ENCODE measurements at regions not wholly inside any gene's neighbourhood (a gene's known extent, or its start where the extent isn't known, plus 50 kb on each side); places are given as distances from the start of the nearest gene placed in this dataset.
"Not testable (repeated sequence)": the region's sequence is repeated elsewhere in the genome, so short reads cannot be mapped to it uniquely, and the experiment has no call there.

DNA sequence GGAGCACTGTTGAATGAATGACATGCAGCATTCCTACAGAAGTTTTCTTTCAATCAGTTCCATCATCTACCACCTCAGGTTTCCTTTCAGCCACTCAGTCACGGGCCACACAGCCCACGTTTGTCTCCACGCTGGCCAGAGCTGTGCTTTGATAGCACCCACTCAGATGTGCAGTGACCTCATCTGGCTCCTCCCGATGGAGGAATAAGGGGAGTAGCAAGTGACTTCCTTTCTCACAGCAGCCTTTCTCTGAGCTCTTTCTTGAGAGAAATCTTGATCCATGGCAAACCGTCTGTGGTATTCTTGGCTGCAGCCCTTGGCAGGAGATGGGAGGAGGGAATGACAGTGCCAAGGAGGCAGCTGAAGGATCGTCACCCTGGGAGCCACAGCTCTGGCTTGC lies 62.4 kb downstream of the HOXC4 start:
- H2BK15ac ChIP-seq (ENCODE audit: low read length); H3K27ac ChIP-seq (replicated peaks; ENCODE audit: low read length); H3K14ac ChIP-seq (ENCODE audit: low read length); H2AK5ac ChIP-seq (ENCODE audit: low read depth, low read length); H3K9me3 ChIP-seq (replicated peaks in 1 of 2; ENCODE audit: control insufficient read depth in 2 of 2, insufficient read depth in 1 of 2, low read depth in 1 of 2, low read length in 2 of 2); H2BK120ac ChIP-seq (ENCODE audit: low read depth, low read length); H2BK5ac ChIP-seq (ENCODE audit: low read length); DNase-seq (ENCODE audit: low spot score); H3K4me1 ChIP-seq (ENCODE audit: control insufficient read depth in 2 of 2, insufficient read depth in 1 of 2, low read depth in 1 of 2, low read length in 2 of 2); H2AFZ ChIP-seq (ENCODE audit: low read length); H3K9ac ChIP-seq (ENCODE audit: low read depth, low read length, poor library complexity); H4K91ac ChIP-seq (ENCODE audit: low read depth, low read length, poor library complexity); H3K4me3 ChIP-seq (ENCODE audit: low read length in 2 of 2); H3K18ac ChIP-seq (ENCODE audit: low read length); H3K4ac ChIP-seq (ENCODE audit: low read length); H3K79me1 ChIP-seq (ENCODE audit: low read depth, low read length); H3K36me3 ChIP-seq (replicated peaks in 1 of 2; ENCODE audit: control insufficient read depth in 2 of 2, insufficient read depth in 2 of 2, low read length in 2 of 2); H4K8ac ChIP-seq (ENCODE audit: low read depth, low read length); H3K23ac ChIP-seq (ENCODE audit: low read depth, low read length, poor library complexity); H3K4me2 ChIP-seq (ENCODE audit: insufficient read depth, low read length, poor library complexity, severe bottlenecking); H2BK12ac ChIP-seq (ENCODE audit: low read length): not testable (repeated sequence)
- WGBS, 2 donors (ENCODE audit: extremely low coverage in 2 of 2, insufficient read length in 2 of 2, insufficient replicate concordance in 1 of 2), result no CpG with 5 or more reads among the region's 6 CpGs
- peaks cover 0 to 30% (median 11%) of the 10 kb centered on the region in 3 experiments for H3K27me3 ChIP-seq (ENCODE audit: control insufficient read depth in 3 of 3, insufficient read depth in 3 of 3, low read depth in 1 of 3, low read length in 3 of 3)

DNA sequence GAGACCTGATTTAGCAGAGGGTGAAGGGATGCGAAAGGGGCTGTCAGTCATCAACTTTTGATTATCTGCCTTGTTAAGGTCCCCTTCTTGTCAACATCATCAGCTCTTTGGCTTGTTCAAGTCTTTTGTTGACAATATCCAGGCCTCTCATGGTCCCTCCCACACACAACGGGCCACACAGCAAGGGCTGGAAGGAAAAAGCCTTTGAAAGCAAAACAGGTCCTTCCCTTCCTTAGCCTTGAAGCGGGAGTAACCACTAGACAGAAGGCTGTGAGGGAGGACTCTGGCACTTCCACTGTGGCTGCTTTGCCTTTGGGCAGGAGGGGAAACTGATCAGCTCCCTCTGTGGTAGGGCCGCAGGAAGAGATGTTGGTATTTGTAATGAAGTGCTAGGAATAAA lies 63.8 kb downstream of the HOXC4 start:
- not testable (repeated sequence) for H3K9me3 ChIP-seq (replicated peaks in 1 of 2; ENCODE audit: control insufficient read depth in 2 of 2, insufficient read depth in 1 of 2, low read depth in 1 of 2, low read length in 2 of 2); H2AK5ac ChIP-seq (ENCODE audit: low read depth, low read length); H3K9ac ChIP-seq (ENCODE audit: low read depth, low read length, poor library complexity); H2AFZ ChIP-seq (ENCODE audit: low read length); H2BK5ac ChIP-seq (ENCODE audit: low read length); H3K36me3 ChIP-seq (replicated peaks in 1 of 2; ENCODE audit: control insufficient read depth in 2 of 2, insufficient read depth in 2 of 2, low read length in 2 of 2); H3K27ac ChIP-seq (replicated peaks; ENCODE audit: low read length); H3K79me1 ChIP-seq (ENCODE audit: low read depth, low read length); H2BK12ac ChIP-seq (ENCODE audit: low read length); H4K8ac ChIP-seq (ENCODE audit: low read depth, low read length); H3K4me2 ChIP-seq (ENCODE audit: insufficient read depth, low read length, poor library complexity, severe bottlenecking); H2BK120ac ChIP-seq (ENCODE audit: low read depth, low read length); H3K23ac ChIP-seq (ENCODE audit: low read depth, low read length, poor library complexity); DNase-seq (ENCODE audit: low spot score); H3K4me1 ChIP-seq (ENCODE audit: control insufficient read depth in 2 of 2, insufficient read depth in 1 of 2, low read depth in 1 of 2, low read length in 2 of 2); H2BK15ac ChIP-seq (ENCODE audit: low read length); H3K18ac ChIP-seq (ENCODE audit: low read length); H3K4ac ChIP-seq (ENCODE audit: low read length); H3K14ac ChIP-seq (ENCODE audit: low read length); H4K91ac ChIP-seq (ENCODE audit: low read depth, low read length, poor library complexity); H3K4me3 ChIP-seq (ENCODE audit: low read length in 2 of 2)
- no CpG with 5 or more reads among the region's 4 CpGs for WGBS, 2 donors (ENCODE audit: extremely low coverage in 2 of 2, insufficient read length in 2 of 2, insufficient replicate concordance in 1 of 2)
- peaks cover 0 to 40% (median 18%) of the 10 kb centered on the region in 3 experiments for H3K27me3 ChIP-seq (ENCODE audit: control insufficient read depth in 3 of 3, insufficient read depth in 3 of 3, low read depth in 1 of 3, low read length in 3 of 3)

GRCh38 chr12:54119082-54119481 lies 65.4 kb downstream of the HOXC4 start:
- peaks cover 0 to 50% (median 27%) of the 10 kb centered on the region in 3 experiments for H3K27me3 ChIP-seq (ENCODE audit: control insufficient read depth in 3 of 3, insufficient read depth in 3 of 3, low read depth in 1 of 3, low read length in 3 of 3)
- no CpG with 5 or more reads among the region's 1 CpG for WGBS, 2 donors (ENCODE audit: extremely low coverage in 2 of 2, insufficient read length in 2 of 2, insufficient replicate concordance in 1 of 2)
- not testable (repeated sequence) for H3K9ac ChIP-seq (ENCODE audit: low read depth, low read length, poor library complexity)

DNA sequence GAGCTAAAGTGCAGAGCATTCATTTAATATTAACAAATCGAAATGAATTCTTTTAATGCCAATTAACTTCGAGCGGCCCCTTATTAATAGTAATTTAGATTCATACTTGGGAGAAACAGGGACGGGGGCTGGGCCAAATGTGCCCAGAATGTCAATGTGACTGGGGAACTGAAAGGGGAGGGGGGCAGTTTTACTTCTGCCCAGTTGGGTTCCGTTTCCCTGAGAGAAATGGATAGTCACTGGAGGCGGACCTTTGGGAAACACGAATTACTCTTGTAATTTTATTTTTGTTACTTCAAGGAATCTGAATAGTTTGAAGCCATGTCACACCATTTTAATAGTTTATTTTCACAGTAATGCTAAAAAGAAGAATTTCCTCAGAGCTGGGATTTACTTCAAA lies 64.8 kb downstream of the SMUG1 start:
- not testable (repeated sequence) for H4K91ac ChIP-seq (ENCODE audit: low read depth, low read length, poor library complexity); H3K27ac ChIP-seq (replicated peaks; ENCODE audit: low read length); H3K9me3 ChIP-seq (replicated peaks in 1 of 2; ENCODE audit: control insufficient read depth in 2 of 2, insufficient read depth in 1 of 2, low read depth in 1 of 2, low read length in 2 of 2); H2BK5ac ChIP-seq (ENCODE audit: low read length); H3K4me3 ChIP-seq (ENCODE audit: low read length in 2 of 2); H2AK5ac ChIP-seq (ENCODE audit: low read depth, low read length); H3K79me1 ChIP-seq (ENCODE audit: low read depth, low read length); H3K4me2 ChIP-seq (ENCODE audit: insufficient read depth, low read length, poor library complexity, severe bottlenecking); H2BK12ac ChIP-seq (ENCODE audit: low read length); H2BK120ac ChIP-seq (ENCODE audit: low read depth, low read length); H4K8ac ChIP-seq (ENCODE audit: low read depth, low read length); H3K23ac ChIP-seq (ENCODE audit: low read depth, low read length, poor library complexity); H2BK15ac ChIP-seq (ENCODE audit: low read length); H3K9ac ChIP-seq (ENCODE audit: low read depth, low read length, poor library complexity); DNase-seq (ENCODE audit: low spot score); H3K18ac ChIP-seq (ENCODE audit: low read length); H3K4ac ChIP-seq (ENCODE audit: low read length); H3K14ac ChIP-seq (ENCODE audit: low read length); H2AFZ ChIP-seq (ENCODE audit: low read length); H3K36me3 ChIP-seq (replicated peaks in 1 of 2; ENCODE audit: control insufficient read depth in 2 of 2, insufficient read depth in 2 of 2, low read length in 2 of 2)
- no CpG with 5 or more reads among the region's 7 CpGs for WGBS, 2 donors (ENCODE audit: extremely low coverage in 2 of 2, insufficient read length in 2 of 2, insufficient replicate concordance in 1 of 2)
- H3K4me1 ChIP-seq (ENCODE audit: control insufficient read depth in 2 of 2, insufficient read depth in 1 of 2, low read depth in 1 of 2, low read length in 2 of 2), result peaks cover 0 to 16% of the 10 kb centered on the region in 2 donors
- peaks cover 17 to 72% (median 53%) of the 10 kb centered on the region in 3 experiments for H3K27me3 ChIP-seq (ENCODE audit: control insufficient read depth in 3 of 3, insufficient read depth in 3 of 3, low read depth in 1 of 3, low read length in 3 of 3)

More at GRCh38 chr12:54119082-54119481, 65.4 kb downstream of the HOXC4 start:
- not testable (repeated sequence) for H2BK15ac ChIP-seq (ENCODE audit: low read length); H3K27ac ChIP-seq (replicated peaks; ENCODE audit: low read length); H4K91ac ChIP-seq (ENCODE audit: low read depth, low read length, poor library complexity); H3K4ac ChIP-seq (ENCODE audit: low read length); H2BK120ac ChIP-seq (ENCODE audit: low read depth, low read length); DNase-seq (ENCODE audit: low spot score); H3K79me1 ChIP-seq (ENCODE audit: low read depth, low read length); H2AFZ ChIP-seq (ENCODE audit: low read length); H3K23ac ChIP-seq (ENCODE audit: low read depth, low read length, poor library complexity); H3K4me3 ChIP-seq (ENCODE audit: low read length in 2 of 2); H3K18ac ChIP-seq (ENCODE audit: low read length); H2BK12ac ChIP-seq (ENCODE audit: low read length); H4K8ac ChIP-seq (ENCODE audit: low read depth, low read length); H3K14ac ChIP-seq (ENCODE audit: low read length); H2AK5ac ChIP-seq (ENCODE audit: low read depth, low read length); H3K36me3 ChIP-seq (replicated peaks in 1 of 2; ENCODE audit: control insufficient read depth in 2 of 2, insufficient read depth in 2 of 2, low read length in 2 of 2); H3K4me1 ChIP-seq (ENCODE audit: control insufficient read depth in 2 of 2, insufficient read depth in 1 of 2, low read depth in 1 of 2, low read length in 2 of 2); H3K9me3 ChIP-seq (replicated peaks in 1 of 2; ENCODE audit: control insufficient read depth in 2 of 2, insufficient read depth in 1 of 2, low read depth in 1 of 2, low read length in 2 of 2); H2BK5ac ChIP-seq (ENCODE audit: low read length); H3K4me2 ChIP-seq (ENCODE audit: insufficient read depth, low read length, poor library complexity, severe bottlenecking)

Measured in neuronal stem cell (in vitro differentiated cells).